ENCODE measurements at regions not wholly inside any gene's neighbourhood (a gene's known extent, or its start where the extent isn't known, plus 50 kb on each side); places are given as distances from the start of the nearest gene placed in this dataset.

GRCh38 chr1:25006770-25007169 lies 76.7 kb upstream of the RUNX3 start:
- ATAC-seq (ENCODE audit: low FRiP score) (no peak), DNase-seq (ENCODE audit: low spot score) (no peak)
- no peak for TF ChIP-seq CTCF (IDR thresholded peaks at IDR 0.05)

- TF ChIP-seq CTCF (IDR thresholded peaks at IDR 0.05): no peak
- ATAC-seq (ENCODE audit: low FRiP score) (no peak), DNase-seq (ENCODE audit: low spot score) (no peak)
These were observed 74.3 kb upstream of the RUNX3 start for GRCh38 chr1:25004355-25004754.

- ATAC-seq (ENCODE audit: low FRiP score): no peak
These were observed 73.5 kb upstream of the RUNX3 start for GRCh38 chr1:25003457-25004190.

GRCh38 chr1:25003000-25003399 lies 72.9 kb upstream of the RUNX3 start:
- DNase-seq (ENCODE audit: low spot score): no peak
- ATAC-seq (ENCODE audit: low FRiP score): no peak
- TF ChIP-seq CTCF (IDR thresholded peaks at IDR 0.05): no peak

More at GRCh38 chr1:25003457-25004190, 73.5 kb upstream of the RUNX3 start:
- DNase-seq (ENCODE audit: low spot score): no peak
- no peak for TF ChIP-seq CTCF (IDR thresholded peaks at IDR 0.05)

GRCh38 chr1:25001125-25001915 lies 71.2 kb upstream of the RUNX3 start:
- ATAC-seq (ENCODE audit: low FRiP score) (no peak), DNase-seq (ENCODE audit: low spot score) (no peak)
- no peak for TF ChIP-seq CTCF (IDR thresholded peaks at IDR 0.05)

GRCh38 chr1:24999906-25000305 lies 69.8 kb upstream of the RUNX3 start:
- no peak for ATAC-seq (ENCODE audit: low FRiP score)
- no peak for DNase-seq (ENCODE audit: low spot score)
- no peak for TF ChIP-seq CTCF (IDR thresholded peaks at IDR 0.05)

Measured in omental fat pad (tissue), 3 donors.